OCI-LY7 (cell line): ENCODE measurements at regions not wholly inside any gene's neighbourhood (a gene's known extent, or its start where the extent isn't known, plus 50 kb on each side); places are given as distances from the start of the nearest gene placed in this dataset.

ENCODE experiments used
- CTCF ChIP-seq: fragments of 200-600 bp; sonication (generic); conservative IDR thresholded peaks from 2 replicates; pipeline ENCODE4 v1.5.1; 2014; ENCODE audit warnings: mild to moderate bottlenecking, antibody characterized with exemption, low read length, moderate library complexity, mixed read lengths
- EZH2phosphoT487 ChIP-seq: fragments of 200-600 bp; sonication (generic); IDR thresholded peaks from 2 replicates; pipeline ENCODE4 v1.6.1; 2018; ENCODE audit warnings: low read depth, borderline replicate concordance, mild to moderate bottlenecking, mixed run types, antibody characterized with exemption, low read length, moderate library complexity, mixed read lengths

- TF ChIP-seq CTCF = no peak
- no peak for TF ChIP-seq EZH2phosphoT487
These were observed 558.7 kb upstream of the MMS22L start for GRCh38 chr6:97841763-97842162.
